HG03457 (cell line): ENCODE measurements at regions not wholly inside any gene's neighbourhood (a gene's known extent, or its start where the extent isn't known, plus 50 kb on each side); places are given as distances from the start of the nearest gene placed in this dataset.

Source experiments
- ATAC-seq: cut with Tn5 transposase; IDR thresholded peaks from one replicate; pipeline ENCODE4 v1.9.1; 2021; ENCODE audit warnings: moderate number of reproducible peaks; ENCODE audit not compliant: unreplicated experiment

DNA sequence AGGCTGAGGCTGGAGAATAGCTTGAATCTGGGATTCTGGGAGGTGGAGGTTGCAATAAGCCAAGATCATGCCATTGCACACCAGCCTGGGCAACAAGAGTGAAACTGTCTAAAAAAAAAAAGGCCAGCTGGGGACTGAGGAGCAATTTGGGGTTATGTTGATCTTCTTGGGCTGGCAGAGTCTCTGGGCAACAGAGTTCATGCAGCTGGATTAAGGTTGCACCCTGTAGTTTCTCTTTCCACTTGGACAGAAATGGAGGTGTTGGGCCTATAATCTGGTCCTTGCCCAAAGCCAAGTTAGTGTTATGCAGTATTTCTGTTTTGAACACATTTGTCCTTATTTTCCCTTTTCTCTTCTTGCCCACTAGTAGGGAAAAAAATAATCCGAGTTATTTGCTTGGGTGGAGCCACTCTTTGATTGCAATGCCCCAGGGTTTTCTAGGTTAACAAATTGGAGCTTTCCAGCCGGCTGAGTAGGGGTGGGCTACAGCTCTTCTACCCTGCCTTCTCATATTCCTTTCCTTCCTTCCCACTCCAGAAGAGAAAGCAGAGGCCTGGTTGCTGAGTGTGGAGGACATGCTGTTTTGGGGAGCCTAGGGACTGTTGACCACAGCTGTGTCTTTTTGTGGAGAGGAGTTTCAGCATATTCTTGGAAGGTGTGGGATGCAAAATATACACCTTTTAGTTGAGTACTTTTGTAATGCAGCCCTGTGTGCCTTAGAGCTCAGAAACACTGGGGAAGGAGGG, 213.9 kb downstream of the SOX4 start:
- ATAC-seq, result no peak

GRCh38 chr6:21808045-21808470, 214.5 kb downstream of the SOX4 start:
- no peak for ATAC-seq

- no peak for ATAC-seq
These were observed 215.1 kb downstream of the SOX4 start for GRCh38 chr6:21808551-21809242.

DNA sequence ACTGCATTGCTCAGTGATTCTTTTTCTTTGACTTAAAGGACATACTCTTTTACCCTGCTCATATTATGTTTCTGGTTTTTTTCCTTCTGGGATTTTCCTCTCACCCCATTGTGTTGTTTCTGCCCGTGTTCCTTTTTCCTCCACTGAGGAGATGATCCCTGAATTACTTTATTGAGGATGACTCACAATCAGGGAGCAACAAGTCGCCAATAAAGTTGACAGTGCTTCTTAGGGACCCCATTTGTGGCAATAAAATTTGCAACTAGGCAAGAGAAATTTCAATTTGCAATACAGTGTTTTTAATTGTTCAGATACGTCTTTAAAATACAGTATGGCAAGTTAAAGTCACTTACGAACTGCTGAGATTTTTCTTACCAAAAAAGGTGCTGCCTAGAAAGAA, 217.9 kb downstream of the SOX4 start:
- no peak for ATAC-seq

- ATAC-seq, result no peak
These were observed 222.7 kb downstream of the SOX4 start for GRCh38 chr6:21816231-21816630.

- no peak for ATAC-seq
These were observed 226.9 kb downstream of the SOX4 start for GRCh38 chr6:21820442-21820841.

DNA sequence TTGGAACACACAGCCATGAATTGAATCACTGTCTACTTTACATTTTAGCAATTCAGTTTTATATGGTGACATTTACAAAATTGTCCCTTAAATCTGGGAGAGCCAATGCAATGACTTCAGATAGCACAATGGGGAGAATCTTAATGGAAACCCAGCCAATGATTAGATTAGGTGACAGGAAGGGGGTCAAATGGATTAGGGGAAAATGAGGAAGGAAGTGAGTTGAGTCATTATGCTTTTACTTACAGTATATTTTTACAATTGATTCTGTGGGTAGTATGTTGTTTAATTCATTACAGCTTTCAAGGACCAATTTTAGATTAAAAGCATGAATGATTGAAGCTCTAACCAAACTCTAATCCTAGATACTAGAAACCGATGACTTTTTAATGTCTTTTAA, 229.8 kb downstream of the SOX4 start:
- no peak for ATAC-seq

DNA sequence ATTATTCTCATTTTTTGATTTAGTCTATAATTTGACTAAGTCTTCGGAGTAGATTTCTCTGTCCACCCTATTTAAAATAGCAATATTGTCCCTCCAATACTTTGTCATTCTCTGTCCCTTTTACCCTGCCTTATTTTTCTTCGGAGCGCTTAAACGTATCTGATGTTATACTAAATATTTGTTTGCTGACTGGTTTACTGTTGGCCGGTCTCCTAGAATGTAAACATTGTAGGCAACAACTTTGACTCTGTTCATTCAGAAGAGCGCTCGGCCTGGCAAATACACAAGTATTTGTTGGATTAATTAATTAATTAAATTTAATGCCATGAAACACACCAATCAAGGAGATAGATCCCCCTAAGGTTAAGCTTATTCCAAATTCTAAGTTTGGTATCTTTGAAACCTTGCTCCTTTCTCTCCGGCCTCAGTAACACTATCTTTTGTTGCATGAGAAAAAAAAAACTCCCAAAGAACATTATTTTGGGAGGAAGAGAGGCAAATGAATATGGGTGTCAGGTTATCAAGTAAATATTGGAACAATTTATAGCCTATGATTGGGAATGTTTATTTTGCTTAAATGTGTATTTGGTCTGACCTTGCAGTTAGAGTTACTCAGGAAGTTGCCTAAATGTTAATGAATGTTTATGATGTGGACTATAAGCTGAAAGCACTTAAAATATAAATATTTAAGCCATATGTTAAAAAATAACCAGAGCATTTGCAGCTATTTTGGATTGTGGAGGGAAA, 231.1 kb downstream of the SOX4 start:
- no peak for ATAC-seq

GRCh38 chr6:21826023-21826422, 232.5 kb downstream of the SOX4 start:
- ATAC-seq, result no peak

DNA sequence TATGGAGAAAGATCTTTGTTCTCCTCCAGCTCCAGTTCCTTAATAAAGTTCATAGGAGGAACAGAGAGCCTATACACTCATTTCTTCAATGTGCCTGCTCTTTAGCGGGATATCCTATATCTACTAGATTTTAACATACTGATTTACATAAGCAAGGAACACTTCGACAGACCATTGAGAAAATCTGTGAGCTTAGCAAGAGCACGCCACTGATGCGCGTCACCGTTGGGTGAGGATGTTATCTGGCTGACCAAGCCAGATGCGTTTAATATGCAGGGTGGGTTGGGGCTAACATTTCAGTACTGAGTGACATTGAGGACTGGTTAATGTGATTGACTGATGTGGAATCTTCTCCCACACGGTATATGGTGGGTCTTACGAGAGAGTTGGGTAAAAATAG, 233.4 kb downstream of the SOX4 start:
- no peak for ATAC-seq

DNA sequence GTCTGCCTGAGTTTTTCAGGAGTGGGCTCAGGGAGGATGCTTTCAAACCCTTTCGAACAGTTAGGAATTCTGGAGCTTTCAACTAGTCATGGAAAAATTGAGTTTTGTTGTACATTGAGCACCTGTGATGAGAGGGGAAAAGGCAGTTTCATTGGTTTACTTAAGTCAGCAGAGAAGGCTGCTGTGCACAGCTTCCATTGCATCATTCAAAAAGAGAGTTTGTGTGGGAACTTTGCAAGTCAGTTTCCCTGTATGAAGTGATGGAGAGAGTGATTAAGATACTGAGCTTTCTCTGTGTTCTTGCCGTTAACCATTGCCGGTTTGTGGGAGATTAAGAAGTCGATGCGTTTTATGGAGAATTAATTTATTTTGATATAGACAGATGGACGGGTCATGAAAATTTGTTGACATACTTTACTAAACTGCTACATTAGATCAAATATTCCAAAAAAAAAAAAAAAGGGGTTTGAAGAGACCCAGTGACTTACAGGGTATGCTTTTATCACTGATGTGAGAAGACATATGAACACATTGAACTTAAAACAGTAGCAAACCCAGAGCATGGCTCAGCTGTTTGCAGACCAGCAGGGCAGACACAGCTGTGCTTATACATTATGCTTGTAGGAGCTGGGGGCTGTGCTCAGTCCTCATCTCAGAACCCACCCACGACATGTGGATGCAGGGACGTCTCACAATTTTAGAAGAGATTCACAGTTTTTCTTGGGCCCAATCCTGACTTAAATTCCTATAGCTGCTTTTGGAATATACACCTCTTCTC, 234.1 kb downstream of the SOX4 start:
- no peak for ATAC-seq

GRCh38 chr6:21828704-21829103, 235.2 kb downstream of the SOX4 start:
- no peak for ATAC-seq

DNA sequence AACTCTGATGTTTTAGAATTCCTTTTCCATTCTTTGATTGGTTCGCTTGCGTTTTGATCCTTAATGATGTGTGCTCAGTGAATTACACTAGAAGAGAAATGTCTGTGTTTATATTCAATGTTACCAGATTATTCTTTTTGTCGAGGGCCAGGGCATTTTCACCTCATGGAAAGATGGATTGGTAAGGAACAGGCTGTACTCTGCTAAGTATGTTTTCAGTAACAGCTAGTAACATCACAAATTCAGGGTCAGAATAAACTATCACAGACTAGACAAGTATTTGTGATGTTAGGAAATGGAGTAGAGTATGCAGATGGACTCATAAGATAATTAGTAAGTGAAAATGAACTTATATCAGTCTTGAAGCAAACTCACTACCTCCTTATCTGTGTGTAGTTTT, 235.6 kb downstream of the SOX4 start:
- ATAC-seq, result no peak

DNA sequence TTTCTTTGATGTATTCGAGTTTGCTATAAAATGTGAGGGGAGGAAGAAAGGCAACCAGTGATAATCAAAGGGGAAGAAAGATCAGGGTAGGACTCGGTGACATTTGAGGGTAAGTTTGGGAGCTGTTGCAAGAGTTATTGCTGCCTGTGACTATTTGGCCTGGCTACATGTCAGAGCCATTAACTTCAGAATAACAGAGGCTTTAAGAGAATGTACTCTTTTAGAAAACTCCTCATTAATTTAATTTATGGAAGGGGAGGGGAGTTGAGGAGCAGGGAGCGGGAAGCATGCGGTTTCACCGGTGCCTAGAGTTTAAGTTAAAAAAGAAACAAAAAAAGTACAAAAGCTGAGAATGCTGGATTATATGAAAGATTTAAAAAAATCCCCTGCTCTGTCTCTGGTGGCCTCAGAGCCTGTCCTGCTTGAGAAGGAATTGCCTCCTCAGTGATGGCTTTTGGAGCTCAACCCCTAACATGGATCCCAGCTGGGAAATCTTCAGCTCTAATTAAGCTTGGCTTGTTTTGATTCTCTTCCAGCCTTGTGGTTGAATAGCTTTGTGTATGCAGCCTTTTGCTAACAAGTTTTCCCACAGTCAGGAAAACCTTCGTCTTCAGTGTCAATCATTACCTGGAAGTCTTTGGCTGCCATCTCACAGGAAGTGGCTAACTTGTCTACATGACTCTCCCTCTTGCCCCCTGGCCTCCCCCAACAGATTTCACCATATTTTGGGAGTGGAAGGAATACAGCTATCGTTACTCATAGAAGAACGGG, 238.2 kb downstream of the SOX4 start:
- ATAC-seq, result no peak

- no peak for ATAC-seq
These were observed 242.7 kb downstream of the SOX4 start for GRCh38 chr6:21836277-21836676.

DNA sequence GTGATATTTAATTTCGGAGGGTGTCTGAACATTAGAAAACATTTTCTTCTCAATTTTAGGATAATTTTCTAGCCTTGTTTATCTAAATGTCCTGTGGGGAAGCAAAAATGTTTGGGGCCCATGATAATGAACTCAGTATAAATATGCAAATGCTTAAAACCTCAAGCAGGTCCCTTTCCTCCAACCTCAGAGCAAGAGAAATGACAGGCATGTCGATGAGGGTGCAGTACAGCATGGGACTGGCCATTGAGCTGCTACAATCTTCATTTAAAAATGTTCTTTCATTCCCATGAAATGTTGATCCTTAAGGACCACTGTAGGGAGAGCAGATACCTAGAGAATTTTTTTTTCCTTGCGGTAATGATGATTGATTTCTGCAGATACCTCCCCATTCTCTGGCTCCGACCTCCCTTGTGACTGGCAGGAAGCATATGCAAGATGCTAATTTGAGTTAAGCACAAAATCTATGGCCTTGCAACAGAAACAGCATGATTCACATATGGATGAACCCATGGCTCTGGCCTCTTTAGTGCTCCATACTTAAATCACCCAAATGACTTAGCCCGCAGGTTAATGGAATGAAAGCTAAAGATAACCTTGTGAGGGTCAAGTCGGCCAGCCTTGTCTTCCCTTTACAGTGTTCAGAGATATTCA, 243.3 kb downstream of the SOX4 start:
- ATAC-seq, result no peak

DNA sequence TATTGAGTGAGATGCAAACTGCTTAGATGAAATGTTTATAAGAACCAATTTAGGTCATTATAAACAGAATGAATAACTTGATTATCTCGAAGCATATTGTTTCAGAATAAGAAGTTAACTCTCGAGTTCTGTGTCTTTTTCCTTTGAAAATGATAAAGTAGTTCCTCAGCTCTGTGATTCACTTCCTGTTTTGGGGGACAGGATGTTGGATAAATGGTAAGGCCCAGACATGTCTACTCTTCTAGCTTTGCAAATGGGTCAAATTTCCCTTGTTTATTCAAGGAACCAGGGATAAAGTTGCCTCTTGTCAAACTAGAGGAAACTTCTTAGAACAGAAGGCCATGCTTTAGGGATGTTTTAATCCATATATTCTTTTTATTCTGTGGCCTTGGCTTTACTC, 246.9 kb downstream of the SOX4 start:
- no peak for ATAC-seq

GRCh38 chr6:21842875-21843645, 249.5 kb downstream of the SOX4 start:
- ATAC-seq, result no peak
